ENCODE measurements at regions not wholly inside any gene's neighbourhood (a gene's known extent, or its start where the extent isn't known, plus 50 kb on each side); places are given as distances from the start of the nearest gene placed in this dataset.
A peak's percentile ranks its signal among the peaks of the same experiment; 100 is the strongest.

GRCh38 chr20:22675341-22675740 lies 91.0 kb upstream of the FOXA2 start:
- no peak for DNase-seq (ENCODE audit: low spot score)
- TF ChIP-seq CTCF (IDR thresholded peaks at IDR 0.05; ENCODE audit: extremely low read depth, missing control alignments): no peak

- no peak for TF ChIP-seq CTCF (IDR thresholded peaks at IDR 0.05; ENCODE audit: extremely low read depth, missing control alignments)
Observed at GRCh38 chr20:22678678-22679077, 94.3 kb upstream of the FOXA2 start.

GRCh38 chr20:22679197-22679596 lies 94.8 kb upstream of the FOXA2 start:
- DNase-seq (ENCODE audit: low spot score): no peak
- no peak for TF ChIP-seq CTCF (IDR thresholded peaks at IDR 0.05; ENCODE audit: extremely low read depth, missing control alignments)

More at GRCh38 chr20:22678678-22679077, 94.3 kb upstream of the FOXA2 start:
- no peak for DNase-seq (ENCODE audit: low spot score)

GRCh38 chr20:22680031-22680740 lies 95.8 kb upstream of the FOXA2 start:
- TF ChIP-seq CTCF (IDR thresholded peaks at IDR 0.05; ENCODE audit: extremely low read depth, missing control alignments): no peak
- DNase-seq (ENCODE audit: low spot score): no peak

GRCh38 chr20:22681591-22682248 lies 97.3 kb upstream of the FOXA2 start:
- no peak for TF ChIP-seq CTCF (IDR thresholded peaks at IDR 0.05; ENCODE audit: extremely low read depth, missing control alignments)

GRCh38 chr20:22682381-22682780 lies 98.0 kb upstream of the FOXA2 start:
- DNase-seq (ENCODE audit: low spot score): no peak
- no peak for TF ChIP-seq CTCF (IDR thresholded peaks at IDR 0.05; ENCODE audit: extremely low read depth, missing control alignments)

More at GRCh38 chr20:22681591-22682248, 97.3 kb upstream of the FOXA2 start:
- no peak for DNase-seq (ENCODE audit: low spot score)

GRCh38 chr20:22684072-22684762 lies 99.8 kb upstream of the FOXA2 start:
- DNase-seq (ENCODE audit: low spot score): peak; percentile 68
- TF ChIP-seq CTCF (IDR thresholded peaks at IDR 0.05; ENCODE audit: extremely low read depth, missing control alignments): peak; percentile 72

Data from GM20000 (cell line).